Stimulated activated effector memory CD8-positive, alpha-beta T cell treated with anti-CD3 and anti-CD28 coated beads, Interleukin-12 subunit alpha, Interleukin-12 subunit beta, amount 100 ng/mL, for 72 hours (primary cell): ENCODE measurements at regions not wholly inside any gene's neighbourhood (a gene's known extent, or its start where the extent isn't known, plus 50 kb on each side); places are given as distances from the start of the nearest gene placed in this dataset.

Source experiments
- ATAC-seq: fragments of 150-1000 bp; cut with Tn5 transposase; 2 replicates; pipeline ENCODE4 v1.10.0; 2021
- DNase-seq, 2 donors: peaks; one replicate each; pipeline ENCODE4 v3.0.0; 2021 to 2022; ENCODE audit warnings: low spot score in 2 of 2
- H3K27ac Mint-ChIP-seq: one replicate; pipeline ENCODE4 v1.8.0; 2022; ENCODE audit warnings: mild to moderate bottlenecking, mixed read lengths
- H3K36me3 Mint-ChIP-seq: one replicate; pipeline ENCODE4 v1.8.0; 2022; ENCODE audit warnings: mild to moderate bottlenecking, mixed read lengths
- H3K4me1 Mint-ChIP-seq: one replicate; pipeline ENCODE4 v1.8.0; 2022; ENCODE audit warnings: mixed read lengths
- H3K4me3 Mint-ChIP-seq: one replicate; pipeline ENCODE4 v1.8.0; 2022; ENCODE audit warnings: mild to moderate bottlenecking, mixed read lengths
- H3K9me3 Mint-ChIP-seq: one replicate; pipeline ENCODE4 v1.8.0; 2022; ENCODE audit warnings: mixed read lengths

DNA sequence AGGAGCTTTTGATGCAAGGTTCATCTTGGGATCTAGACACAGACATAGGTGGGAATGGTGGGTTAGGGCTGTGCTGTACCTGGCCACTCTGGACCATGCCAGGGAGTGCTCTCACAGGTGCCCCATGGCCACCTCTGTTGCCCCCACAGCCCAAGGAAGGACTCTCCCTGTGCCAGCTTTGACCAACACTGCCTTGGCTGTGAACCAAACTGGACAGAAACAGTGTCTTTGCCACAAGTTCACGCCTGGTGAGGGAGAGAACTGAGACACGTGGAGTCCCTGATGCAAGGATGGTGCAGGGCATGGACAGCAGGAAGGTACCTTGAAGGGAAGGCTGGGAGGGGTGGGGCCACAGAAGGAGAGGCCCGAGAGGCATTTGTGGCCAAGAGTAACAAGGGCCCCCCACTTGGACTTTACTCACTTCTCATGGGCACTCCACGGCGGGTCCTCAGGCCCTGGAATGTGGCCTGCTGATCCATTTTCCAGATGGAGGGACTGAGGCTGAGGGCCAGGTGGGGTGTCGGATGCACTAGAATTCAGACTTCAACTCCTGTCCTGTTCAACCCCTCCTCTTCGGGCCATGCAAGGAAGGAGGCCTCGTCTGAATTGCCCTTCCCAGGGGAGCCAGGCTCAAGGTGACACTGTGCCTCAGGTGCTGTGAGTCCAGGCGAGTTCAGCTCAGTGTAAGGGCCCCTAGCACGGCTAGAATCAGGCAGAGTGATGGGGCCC, 103.3 kb downstream of the YTHDF1 start:
- DNase-seq (no peak), ATAC-seq (no peak)
- Mint-ChIP-seq H3K4me1 (no peaks in the 10 kb centered on the region), H3K36me3 (no peaks in the 10 kb centered on the region), H3K27ac (no peak overlapping the region), H3K9me3 (peaks cover 6% of the 10 kb centered on the region), H3K4me3 (no peak overlapping the region)

DNA sequence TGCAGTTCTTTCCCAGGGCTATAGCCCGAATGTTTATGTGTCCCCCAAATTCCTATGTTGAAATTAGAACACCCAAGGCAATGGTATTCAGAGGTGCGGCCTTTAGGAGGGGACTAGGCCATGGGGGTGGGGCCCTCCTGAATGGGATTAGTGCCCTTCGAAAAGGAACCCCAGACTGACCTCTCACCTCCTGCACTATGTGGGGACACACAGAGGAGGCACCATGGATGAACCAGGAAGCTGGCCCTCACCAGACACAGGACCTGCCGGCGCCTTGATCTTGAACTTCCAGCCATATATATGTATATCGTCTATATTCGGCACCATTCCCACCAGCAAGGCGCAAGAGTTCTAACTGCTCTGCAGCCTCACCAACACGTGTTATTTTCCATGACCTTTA, 101.5 kb upstream of the BHLHE23 start:
- ATAC-seq (no peak), DNase-seq (no peak)
- no peak overlapping the region for H3K4me3 Mint-ChIP-seq
- peaks cover 6% of the 10 kb centered on the region for H3K9me3 Mint-ChIP-seq
- no peaks in the 10 kb centered on the region for H3K36me3 Mint-ChIP-seq
- H3K27ac Mint-ChIP-seq: no peak overlapping the region
- H3K4me1 Mint-ChIP-seq: no peaks in the 10 kb centered on the region

DNA sequence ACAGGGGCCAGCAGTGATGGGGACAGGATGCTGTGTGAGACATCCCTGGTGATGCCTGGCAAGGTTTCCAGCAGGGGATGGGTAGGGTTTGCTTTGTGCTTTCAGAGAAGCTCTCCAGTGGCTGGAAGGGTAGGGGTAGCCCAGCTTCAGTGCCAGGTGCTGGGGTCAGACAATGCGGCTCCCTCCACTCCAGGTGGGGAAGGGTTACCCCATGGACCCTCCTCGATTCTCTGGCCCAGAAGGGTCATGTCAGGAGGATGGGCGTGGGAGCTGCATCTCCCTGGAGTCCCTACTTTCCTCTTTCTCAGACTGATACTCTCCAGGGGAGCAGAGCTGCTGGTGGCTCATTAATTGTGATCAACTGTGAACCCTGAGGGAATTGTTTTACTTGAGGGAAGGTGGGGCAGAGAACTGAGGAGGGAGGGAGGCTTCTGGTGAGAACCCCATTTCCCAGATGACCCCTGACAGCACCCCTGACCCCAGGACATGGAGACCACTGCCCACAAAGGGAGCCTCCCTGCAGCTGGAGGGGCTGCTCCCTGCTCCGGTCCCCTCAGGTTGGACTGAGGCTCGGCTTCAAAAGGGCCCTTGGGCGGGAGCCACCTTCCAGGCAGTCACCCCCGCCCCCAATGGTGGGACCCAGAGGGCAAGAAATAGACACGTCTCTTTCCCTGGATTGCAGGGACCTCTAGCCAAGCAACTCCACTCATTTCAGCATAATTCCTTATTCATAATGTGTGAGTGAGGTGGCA, 100.9 kb upstream of the BHLHE23 start:
- ATAC-seq: no peak
- Mint-ChIP-seq H3K4me1 (peaks cover 5% of the 10 kb centered on the region), H3K4me3 (no peak overlapping the region), H3K9me3 (peaks cover 6% of the 10 kb centered on the region), H3K27ac (no peak overlapping the region), H3K36me3 (no peaks in the 10 kb centered on the region)
- DNase-seq: no peak

DNA sequence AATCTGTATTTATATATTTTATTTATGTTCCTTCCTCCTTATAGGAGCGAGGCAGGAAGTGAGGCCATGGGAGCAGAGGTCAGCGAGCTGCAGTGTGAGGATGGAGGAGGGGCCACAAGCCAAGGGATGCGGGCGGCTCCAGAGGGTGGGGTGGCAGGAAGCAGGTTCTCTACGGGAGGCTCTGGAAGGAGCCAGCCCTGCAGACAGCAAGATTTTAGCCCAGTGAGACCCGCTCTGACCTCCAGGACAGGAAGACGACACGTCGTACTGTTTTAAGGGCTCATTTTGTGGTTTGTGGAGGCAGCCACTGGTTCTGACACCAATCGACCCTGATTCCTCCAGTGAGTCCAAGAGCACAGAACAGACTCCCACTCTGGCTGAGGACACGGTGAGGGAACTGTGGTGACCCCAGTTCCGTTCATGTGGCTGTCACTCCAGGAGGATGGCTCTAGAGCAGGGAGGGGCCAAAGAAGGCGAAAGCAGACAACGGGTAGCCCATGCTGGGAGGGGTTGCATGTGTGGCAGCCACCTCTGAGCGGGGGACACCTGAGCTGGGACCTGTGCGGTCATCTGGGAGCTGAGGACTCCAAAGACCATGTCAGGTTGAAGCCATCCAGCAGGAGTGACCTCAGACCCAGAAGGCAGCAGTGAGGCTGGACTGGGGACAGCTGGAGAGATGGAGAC, 100.1 kb upstream of the BHLHE23 start:
- H3K36me3 Mint-ChIP-seq: peaks cover under 1% of the 10 kb centered on the region
- DNase-seq: no peak
- H3K4me3 Mint-ChIP-seq: no peak overlapping the region
- H3K4me1 Mint-ChIP-seq: peaks cover 5% of the 10 kb centered on the region
- H3K27ac Mint-ChIP-seq: no peak overlapping the region
- H3K9me3 Mint-ChIP-seq: peaks cover 4% of the 10 kb centered on the region
- ATAC-seq: no peak

DNA sequence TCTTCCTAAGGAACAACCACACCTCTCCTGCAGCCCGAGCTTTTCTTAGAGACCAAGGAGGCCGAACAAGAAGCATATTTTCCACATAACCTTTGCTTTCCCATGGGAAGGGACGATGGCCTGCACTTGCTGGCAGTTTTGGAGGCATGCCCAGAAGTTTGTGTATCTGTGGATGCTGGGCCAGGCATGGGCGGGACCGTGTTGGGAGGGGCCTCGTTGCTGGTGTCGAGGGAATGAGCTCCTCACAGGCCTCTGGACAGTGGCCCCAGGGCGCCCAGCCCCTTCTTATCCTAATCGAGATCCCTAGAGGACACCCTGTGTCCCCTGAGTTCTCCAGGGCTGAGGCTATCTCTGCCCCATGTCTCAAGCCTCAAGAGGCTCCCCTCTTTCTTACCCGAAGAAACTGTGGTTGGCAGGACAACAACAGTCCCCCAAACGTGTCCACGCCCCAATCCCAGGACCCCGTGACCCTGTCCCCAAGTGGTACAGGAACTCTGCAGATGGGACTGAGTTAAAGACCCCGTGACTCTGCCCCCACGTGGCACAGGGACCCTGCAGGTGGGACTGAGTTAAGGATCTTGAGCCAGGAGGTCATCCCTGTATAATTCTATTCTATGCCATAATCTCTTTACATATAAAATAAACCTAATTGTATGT, 99.5 kb upstream of the BHLHE23 start:
- no peak for ATAC-seq
- Mint-ChIP-seq H3K27ac (no peak overlapping the region), H3K4me3 (no peak overlapping the region), H3K9me3 (no peaks in the 10 kb centered on the region), H3K36me3 (peaks cover 7% of the 10 kb centered on the region), H3K4me1 (peaks cover 5% of the 10 kb centered on the region)
- no peak for DNase-seq

DNA sequence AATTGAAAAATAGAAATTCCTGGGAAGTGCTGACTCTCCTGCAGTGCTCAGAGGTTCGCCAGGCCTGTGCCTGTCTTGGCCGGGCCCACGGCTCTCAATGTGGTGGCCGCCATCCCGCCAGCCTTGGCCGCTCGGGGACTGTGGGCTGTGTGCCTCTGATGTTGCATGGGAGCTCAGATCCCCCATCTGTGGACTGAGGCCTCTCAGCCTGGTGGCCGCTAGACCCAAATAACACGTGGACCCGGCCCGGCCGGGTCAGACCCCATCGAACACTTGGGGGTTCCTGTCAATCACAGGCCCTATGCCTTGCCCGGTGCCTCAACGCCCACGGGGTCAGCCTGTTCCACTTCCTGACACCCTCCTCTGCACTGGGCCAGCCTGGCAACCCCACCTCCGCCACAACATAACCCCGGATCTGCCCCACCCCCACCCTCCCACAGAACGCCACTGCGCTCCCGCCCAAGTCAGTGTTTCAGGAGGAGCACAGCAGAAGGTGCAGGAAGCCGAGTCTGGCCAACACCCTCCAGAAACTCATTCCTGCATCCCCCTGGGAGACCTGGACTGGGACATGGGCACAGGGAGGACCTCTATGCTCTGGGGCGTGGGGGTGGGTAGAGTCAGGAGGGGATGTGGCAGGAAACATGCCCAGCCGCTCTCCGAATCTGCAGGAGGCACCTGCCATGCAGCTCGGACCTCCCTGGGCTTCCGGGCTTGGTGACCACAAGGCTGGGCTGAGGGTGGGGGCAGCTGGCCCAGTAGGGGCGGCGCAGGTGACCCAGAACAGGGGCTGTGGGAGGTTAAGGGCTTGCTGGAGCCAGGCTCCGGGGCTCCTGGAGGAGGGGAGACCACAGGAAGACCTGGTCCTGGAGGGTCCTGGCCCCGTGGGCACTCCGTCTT, 98.7 kb upstream of the BHLHE23 start:
- ATAC-seq: no peak
- no peak for DNase-seq
- no peaks in the 10 kb centered on the region for H3K9me3 Mint-ChIP-seq
- H3K27ac Mint-ChIP-seq: no peak overlapping the region
- peaks cover 5% of the 10 kb centered on the region for H3K4me1 Mint-ChIP-seq
- H3K36me3 Mint-ChIP-seq: peaks cover 11% of the 10 kb centered on the region
- H3K4me3 Mint-ChIP-seq: no peak overlapping the region

DNA sequence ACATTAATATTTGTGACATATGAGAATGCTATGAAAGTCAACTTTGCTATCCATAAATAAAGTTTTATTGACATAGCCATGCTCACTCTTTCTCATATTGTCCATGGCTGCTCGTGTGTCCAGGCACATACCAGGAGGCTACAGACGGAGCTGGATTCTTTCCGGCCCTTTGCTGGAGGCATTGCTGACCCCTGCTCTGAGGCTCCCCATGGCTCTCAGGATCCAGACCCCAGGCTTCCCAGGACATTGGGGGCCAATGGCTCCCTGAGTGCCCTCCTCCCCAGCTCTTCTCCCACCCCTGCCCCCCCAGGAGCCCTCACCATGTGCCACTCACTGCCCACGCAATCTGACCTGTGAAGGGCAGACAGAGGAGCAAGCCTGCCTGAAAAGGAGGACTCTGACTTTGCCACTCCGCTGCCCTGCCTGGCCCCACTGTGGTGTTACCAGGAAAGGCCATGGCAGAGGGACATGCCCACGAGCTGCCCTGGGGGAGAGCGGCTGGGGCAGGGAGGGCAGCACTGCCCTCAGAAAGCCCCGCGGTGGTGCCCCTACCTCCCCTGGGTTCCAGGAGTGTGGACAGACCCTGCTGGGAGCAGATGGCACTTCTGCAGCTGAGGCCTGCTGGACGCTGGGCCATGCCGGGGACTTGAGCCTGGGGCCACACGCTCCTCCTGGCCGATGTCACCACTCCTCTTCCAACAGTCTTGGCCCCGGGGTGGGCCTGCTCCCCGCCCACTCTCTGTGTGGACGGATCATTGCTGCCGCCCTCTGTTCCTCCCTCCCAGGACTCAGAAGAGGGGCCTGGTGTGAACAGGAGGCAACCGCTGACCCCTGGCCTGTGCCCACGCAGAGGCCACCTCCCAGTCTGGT, 97.8 kb upstream of the BHLHE23 start:
- Mint-ChIP-seq H3K36me3 (peaks cover 11% of the 10 kb centered on the region), H3K9me3 (no peaks in the 10 kb centered on the region), H3K27ac (no peak overlapping the region), H3K4me3 (no peak overlapping the region), H3K4me1 (peaks cover 5% of the 10 kb centered on the region)
- no peak for DNase-seq
- ATAC-seq: no peak

DNA sequence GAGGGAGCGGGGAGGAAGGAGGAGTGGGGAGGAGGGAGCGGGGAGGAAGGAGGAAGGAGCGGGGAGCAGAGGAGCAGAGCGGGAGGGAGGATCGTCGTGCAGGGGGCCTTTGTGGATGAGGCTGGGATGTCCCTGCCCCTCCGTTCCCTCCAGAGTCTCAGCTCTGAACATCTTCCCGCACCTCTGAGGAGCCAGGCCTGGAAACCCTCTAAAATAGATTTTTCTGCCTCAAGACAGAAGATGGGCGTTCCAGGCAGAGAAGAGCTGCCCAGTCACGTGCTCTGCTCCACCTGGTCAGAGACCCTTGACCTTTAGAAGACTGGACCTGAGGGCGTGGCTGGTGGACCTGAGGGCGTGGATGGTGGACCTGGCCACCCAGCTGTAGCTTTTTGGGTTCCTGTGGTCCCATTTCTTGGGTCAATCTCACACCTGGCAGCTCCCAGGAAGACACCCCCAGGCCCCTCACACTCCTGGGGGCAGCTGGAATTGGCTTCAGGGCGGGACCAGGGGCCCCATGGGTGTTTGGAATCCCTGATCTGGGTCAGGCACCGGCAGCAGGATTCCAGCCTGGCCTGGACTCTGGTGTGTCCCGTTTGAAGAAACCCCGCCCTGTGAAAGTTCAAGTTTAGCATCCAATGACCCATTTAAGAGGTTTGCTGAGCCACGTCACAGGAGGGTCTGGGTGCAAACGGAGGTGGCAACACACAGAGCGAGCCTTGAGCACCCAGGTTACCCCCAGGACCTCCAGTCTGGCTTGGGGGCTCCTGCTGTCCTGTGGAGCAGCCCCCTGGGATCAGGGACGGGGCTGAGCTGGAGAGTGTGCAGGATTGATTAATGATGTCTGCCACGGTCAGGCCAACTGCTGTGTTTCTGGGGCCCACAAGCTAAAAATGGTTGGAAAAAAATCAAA, 96.9 kb upstream of the BHLHE23 start:
- Mint-ChIP-seq H3K27ac (peak overlapping the region; percentile 89), H3K4me1 (peaks cover 5% of the 10 kb centered on the region), H3K36me3 (peaks cover 11% of the 10 kb centered on the region), H3K4me3 (peak overlapping the region; percentile 80), H3K9me3 (no peaks in the 10 kb centered on the region)
- ATAC-seq (no peak), DNase-seq (no peak)

DNA sequence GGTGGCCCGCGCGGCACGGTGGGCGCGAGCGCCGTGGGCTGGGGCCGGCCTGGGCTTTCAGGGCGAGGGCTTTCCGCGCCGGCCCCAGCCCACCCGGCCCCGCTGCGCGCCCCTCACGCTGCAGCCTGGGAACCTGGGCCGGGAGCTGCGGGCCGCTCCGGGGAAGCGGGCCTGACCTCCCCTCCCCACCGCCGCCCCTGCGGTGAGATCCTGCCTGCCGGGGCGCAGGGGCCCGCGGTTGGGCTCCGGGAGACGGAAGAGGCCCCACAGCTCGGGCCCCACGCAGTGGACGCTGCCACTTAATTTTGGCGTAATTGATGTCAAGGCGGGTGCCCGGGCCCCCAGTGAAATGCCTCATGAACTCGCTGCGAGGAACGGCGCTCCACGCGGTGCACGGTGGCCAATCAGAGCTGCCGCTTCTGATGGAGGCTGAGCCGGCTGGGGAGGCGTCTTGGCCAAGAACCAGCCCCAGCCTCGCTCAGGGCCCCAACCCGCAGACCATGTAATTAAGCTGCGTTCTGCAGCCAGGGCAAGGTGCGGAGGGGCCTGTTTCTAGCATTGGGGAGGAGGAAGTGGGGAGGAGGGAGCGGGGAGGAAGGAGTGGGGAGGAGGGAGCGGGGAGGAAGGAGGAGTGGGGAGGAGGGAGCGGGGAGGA, 96.1 kb upstream of the BHLHE23 start:
- H3K4me3 Mint-ChIP-seq: peak overlapping the region; percentile 80
- peaks cover 5% of the 10 kb centered on the region for H3K4me1 Mint-ChIP-seq
- H3K36me3 Mint-ChIP-seq: peaks cover 11% of the 10 kb centered on the region
- DNase-seq: peak; percentile 40 to 70
- H3K27ac Mint-ChIP-seq: peak overlapping the region; percentile 89
- peak; percentile 82 for ATAC-seq
- H3K9me3 Mint-ChIP-seq: no peaks in the 10 kb centered on the region

DNA sequence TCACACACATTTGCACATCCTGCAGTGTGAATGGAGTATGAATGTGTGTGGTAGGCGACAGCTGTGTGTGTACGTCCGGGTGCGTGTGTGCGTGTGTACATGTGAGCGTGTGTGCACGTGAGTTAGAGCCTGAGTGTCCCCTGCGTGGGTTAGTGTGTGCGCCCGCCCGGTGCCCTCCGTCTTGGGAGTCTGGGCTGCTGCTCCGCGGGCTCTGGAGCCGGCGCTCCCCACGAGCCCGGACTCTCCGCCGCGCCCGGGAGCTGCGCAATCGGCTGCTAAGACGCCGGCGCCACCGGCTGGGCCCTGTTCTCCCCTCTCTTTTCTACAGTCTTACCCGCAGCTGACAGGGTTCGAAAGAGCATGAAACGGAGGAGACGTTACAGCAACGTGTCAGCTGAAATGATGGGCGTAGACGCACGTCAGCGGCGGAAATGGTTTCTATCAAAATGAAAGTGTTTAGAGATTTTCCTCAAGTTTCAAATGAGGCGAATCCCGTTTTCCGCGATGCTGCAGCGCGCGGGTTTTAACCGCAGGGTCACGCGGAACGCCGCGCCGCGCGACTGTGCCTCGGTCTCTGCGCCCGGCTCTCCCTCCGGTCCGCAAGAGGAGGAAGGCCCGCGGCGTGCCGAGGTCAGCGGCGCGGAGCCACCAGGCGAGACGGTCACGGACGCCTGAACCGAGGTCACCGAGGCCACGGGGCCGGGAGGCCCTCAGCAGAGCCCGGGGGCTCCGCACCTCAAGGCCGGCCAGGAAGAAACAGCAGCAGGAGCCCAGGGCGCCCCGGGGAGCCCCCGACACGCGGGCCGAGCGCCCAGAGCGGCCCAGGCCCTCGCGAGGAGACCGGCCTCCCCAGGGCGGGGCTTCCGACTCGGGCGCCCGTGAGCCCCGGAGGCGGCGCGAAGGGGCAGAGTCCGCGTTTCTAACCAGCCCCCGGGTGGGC, 95.3 kb upstream of the BHLHE23 start:
- peak overlapping the region; percentile 80 for H3K4me3 Mint-ChIP-seq
- H3K9me3 Mint-ChIP-seq: no peaks in the 10 kb centered on the region
- H3K4me1 Mint-ChIP-seq: peaks cover 5% of the 10 kb centered on the region
- DNase-seq (peak; percentile 28 to 81), ATAC-seq (peak; percentile 80)
- peak overlapping the region; percentile 89 for H3K27ac Mint-ChIP-seq
- H3K36me3 Mint-ChIP-seq: peaks cover 11% of the 10 kb centered on the region

DNA sequence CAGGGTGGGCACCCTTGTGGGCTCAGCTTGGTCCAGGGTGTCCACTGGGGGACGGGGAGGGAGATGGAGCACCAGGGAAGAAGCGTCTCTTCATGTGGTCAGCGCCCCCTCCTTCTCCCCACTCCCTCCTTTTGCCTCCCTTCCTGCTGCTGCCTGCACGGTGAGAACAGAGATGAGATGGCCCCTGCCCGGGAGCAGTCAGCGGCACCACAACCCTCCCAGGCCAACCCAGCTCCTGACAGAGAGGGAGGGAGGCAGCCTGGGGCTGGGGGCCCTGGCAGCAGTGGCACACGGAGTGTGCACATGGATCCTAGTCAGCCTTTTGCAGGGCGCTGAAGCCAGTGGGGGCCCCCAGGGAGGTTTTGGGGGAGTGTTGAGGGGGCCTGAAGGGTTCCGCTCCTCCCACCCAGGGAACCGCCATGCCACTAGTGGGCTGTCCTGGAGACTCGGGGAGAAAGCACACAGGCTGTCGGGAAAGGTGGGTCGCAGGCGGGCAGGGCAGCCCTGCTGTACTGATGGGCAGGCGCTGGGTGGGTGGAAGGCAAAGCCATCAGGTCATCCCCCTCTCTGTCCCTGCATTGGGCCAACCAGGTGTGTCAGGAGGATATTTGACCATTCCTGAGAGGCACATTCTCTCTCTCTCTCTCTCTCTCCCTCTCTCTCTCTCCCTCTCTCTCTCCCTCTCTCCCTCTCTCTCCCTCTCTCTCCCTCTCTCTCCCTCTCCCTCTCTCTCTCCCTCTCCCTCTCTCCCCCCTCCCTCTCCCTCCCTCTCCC, 94.3 kb upstream of the BHLHE23 start:
- H3K27ac Mint-ChIP-seq: peak overlapping the region; percentile 89
- no peak for ATAC-seq
- peaks cover 11% of the 10 kb centered on the region for H3K36me3 Mint-ChIP-seq
- H3K4me3 Mint-ChIP-seq: peak overlapping the region; percentile 80
- DNase-seq: no peak
- no peaks in the 10 kb centered on the region for H3K9me3 Mint-ChIP-seq
- peaks cover 5% of the 10 kb centered on the region for H3K4me1 Mint-ChIP-seq
